Endothelial cell of umbilical vein (primary cell): ENCODE measurements at regions not wholly inside any gene's neighbourhood (a gene's known extent, or its start where the extent isn't known, plus 50 kb on each side); places are given as distances from the start of the nearest gene placed in this dataset.

Source experiments
- BruUV-seq: library from RNA; stranded (reverse); fragments of 400-500 nt; replicated peaks from 2 replicates; lab custom pipeline; 2021; lab: Mats Ljungman, UMichigan
- CTCF ChIA-PET: fragments of 300-600, 350-600 bp; sonication (Branson Sonifier 250); formaldehyde crosslinking; loops from one replicate; lab custom pipeline; 2021; ENCODE audit warnings: antibody characterized with exemption, inconsistent platforms; lab: Charles Lee
- POLR2A ChIA-PET: fragments of 300-600, 350-600 bp; sonication (Branson Sonifier 250); formaldehyde crosslinking; loops from one replicate; lab custom pipeline; 2021; ENCODE audit warnings: antibody characterized with exemption, inconsistent platforms; lab: Charles Lee
- DNase-seq: peaks from one replicate; pipeline ENCODE4 v3.0.0-alpha.2; 2011; ENCODE audit warnings: low read depth, low spot score
- FAIRE-seq: peaks from 2 replicates; lab custom pipeline; 2011; peaks lifted over from hg19 to GRCh38; lab: Jason Lieb, UNC
- H2AFZ ChIP-seq: 2 replicates; pipeline ENCODE4 v1.6.0; 2012; ENCODE audit warnings: low read depth, low read length, control low read depth, inconsistent platforms
- H3K27ac ChIP-seq: 2 replicates; pipeline ENCODE4 v1.5.1; 2011; ENCODE audit warnings: low read depth, mild to moderate bottlenecking, control low read depth, low read length, moderate library complexity; ENCODE audit not compliant: insufficient read depth
- H3K27me3 ChIP-seq, 2 experiments: 2 replicates each; pipeline versions ENCODE4 v1.6.0 to v1.6.1; 2011; ENCODE audit warnings: low read length in 2 of 2, mixed read lengths in 1 of 2; ENCODE audit not compliant: control insufficient read depth in 2 of 2, insufficient read depth in 2 of 2
- H3K36me3 ChIP-seq, 2 experiments: 2 replicates in 1 of 2; 3 replicates in 1 of 2; pipeline ENCODE4 v1.5.1; 2011; ENCODE audit warnings: low read length in 2 of 2, mild to moderate bottlenecking in 1 of 2, moderate library complexity in 1 of 2; ENCODE audit not compliant: control insufficient read depth in 2 of 2, insufficient read depth in 2 of 2; ENCODE audit errors: extremely low read depth in 1 of 2
- H3K4me1 ChIP-seq: 3 replicates; pipeline ENCODE4 v1.5.1; 2011; ENCODE audit warnings: mild to moderate bottlenecking, low read length; ENCODE audit not compliant: control insufficient read depth, insufficient read depth; ENCODE audit errors: extremely low read depth
- H3K4me2 ChIP-seq: 2 replicates; pipeline ENCODE4 v1.6.1; 2011; ENCODE audit warnings: low read length, control low read depth, mixed read lengths; ENCODE audit not compliant: insufficient read depth
- H3K4me3 ChIP-seq, 3 experiments: fragments of 200-600 bp in 1 of 3; sonication (generic), shearing (Covaris generic) in 1 of 3; replicated peaks in 1 of 3; 2 replicates each; pipeline ENCODE4 v1.5.1; 2011 to 2016; ENCODE audit warnings: control low read depth in 3 of 3, low read length in 3 of 3, mild to moderate bottlenecking in 2 of 3, inconsistent platforms in 1 of 3, low read depth in 1 of 3, moderate library complexity in 1 of 3; ENCODE audit not compliant: insufficient read depth in 1 of 3
- H3K79me2 ChIP-seq: 2 replicates; pipeline ENCODE4 v1.6.0; 2012; ENCODE audit warnings: low read length, inconsistent platforms; ENCODE audit not compliant: control insufficient read depth, insufficient read depth
- H3K9ac ChIP-seq: replicated peaks from 2 replicates; pipeline ENCODE3; 2011; ENCODE audit warnings: low read length, control low read depth; ENCODE audit not compliant: insufficient read depth; ENCODE audit errors: extremely low read depth
- H3K9me1 ChIP-seq: replicated peaks from 3 replicates; pipeline ENCODE4 v1.6.0; 2011; ENCODE audit warnings: mild to moderate bottlenecking, low read length; ENCODE audit not compliant: control insufficient read depth, insufficient read depth; ENCODE audit errors: extremely low read depth
- H3K9me3 ChIP-seq: replicated peaks from 2 replicates; pipeline ENCODE4 v1.5.1; 2012; ENCODE audit warnings: low read length, inconsistent platforms; ENCODE audit not compliant: control insufficient read depth, insufficient read depth
- H4K20me1 ChIP-seq: replicated peaks from 2 replicates; pipeline ENCODE3; 2011; ENCODE audit warnings: mild to moderate bottlenecking, low read length; ENCODE audit not compliant: control insufficient read depth, insufficient read depth; ENCODE audit errors: extremely low read depth
- EZH2 ChIP-seq: IDR thresholded peaks from 2 replicates; pipeline ENCODE4 v1.6.1; 2012; ENCODE audit warnings: borderline replicate concordance, low read depth, mild to moderate bottlenecking, moderate library complexity, low read length, inconsistent platforms; ENCODE audit not compliant: severe bottlenecking
- FOS ChIP-seq: IDR thresholded peaks from 2 replicates; pipeline ENCODE4 v1.6.1; 2011; ENCODE audit warnings: mild to moderate bottlenecking, low read length, moderate library complexity, borderline replicate concordance; ENCODE audit not compliant: insufficient read depth
- GATA2 ChIP-seq: IDR thresholded peaks from 2 replicates; pipeline ENCODE4 v1.7.0; 2011; ENCODE audit warnings: low read depth, mild to moderate bottlenecking, moderate library complexity, mixed read lengths, low read length; ENCODE audit not compliant: insufficient read length, insufficient read depth
- JUN ChIP-seq: IDR thresholded peaks from 2 replicates; pipeline ENCODE4 v1.6.1; 2011; ENCODE audit warnings: borderline replicate concordance, low read depth; ENCODE audit not compliant: insufficient read length, insufficient read depth
- MYC ChIP-seq: IDR thresholded peaks from one replicate; pipeline ENCODE4 v1.6.1; 2011; ENCODE audit warnings: mild to moderate bottlenecking, low read depth, low read length
- POLR2A ChIP-seq: IDR thresholded peaks from 2 replicates; pipeline ENCODE4 v1.6.1; 2012; ENCODE audit warnings: low read depth, mild to moderate bottlenecking, control low read depth, low read length
- POLR2AphosphoS5 ChIP-seq: IDR thresholded peaks from 2 replicates; pipeline ENCODE4 v1.6.1; 2012; ENCODE audit warnings: low read depth, mild to moderate bottlenecking, control low read depth, low read length, moderate library complexity; ENCODE audit not compliant: insufficient read depth
- dilution Hi-C: fragments of 300-500 bp; cut with MboI; formaldehyde crosslinking; loops from one replicate; pipeline ENCODE4 v1.15.0; 2019; ENCODE audit warnings: low sequenced_read_pairs; ENCODE audit not compliant: extremely low pct_ligation_motif_present
- intact Hi-C: fragments of 100-400 bp; cut with micrococcal nuclease; formaldehyde crosslinking; loops from one replicate; pipeline ENCODE4 v1.10.0; 2022
- TF ChIP-seq, protein P1 (sequence below), 2 donors: IDR thresholded peaks; 1 replicate in 1 of 2; 2 replicates in 1 of 2; pipeline ENCODE4 v1.5.1; 2011; ENCODE audit warnings: low read length in 2 of 2, mild to moderate bottlenecking in 2 of 2, moderate library complexity in 2 of 2, control low read depth in 1 of 2, inconsistent platforms in 1 of 2, low read depth in 1 of 2; ENCODE audit not compliant: insufficient read depth in 1 of 2; ENCODE audit errors: extremely low read depth in 1 of 2
- TF ChIP-seq, protein P2 (sequence below): IDR thresholded peaks from 2 replicates; pipeline ENCODE4 v1.6.1; 2011; ENCODE audit not compliant: insufficient read depth, insufficient read length

DNA sequence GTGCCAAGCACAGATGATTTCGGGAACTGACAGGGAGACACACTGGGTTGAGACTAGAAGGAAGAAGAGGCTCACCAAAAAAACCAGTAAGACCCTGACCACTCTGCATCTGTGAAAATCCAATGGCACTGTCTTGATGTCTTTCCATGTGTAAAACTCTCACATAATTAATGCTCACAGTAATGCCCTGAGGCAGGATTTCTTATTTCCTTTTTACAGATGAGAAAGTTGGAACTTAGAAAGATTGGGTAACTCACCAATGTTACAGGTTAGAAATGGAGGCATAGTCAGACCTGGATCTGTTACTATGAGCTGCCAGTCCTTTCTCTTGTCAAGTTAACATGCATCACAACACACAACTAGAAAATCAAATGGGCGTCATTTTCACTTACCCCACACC lies 151.0 kb upstream of the MCHR2 start:
- Histone ChIP-seq H4K20me1 (no peaks in the 10 kb centered on the region), H3K9me3 (no peaks in the 10 kb centered on the region), H2AFZ (no peak overlapping the region), H3K9me1 (no peaks in the 10 kb centered on the region), H3K4me3 (no peak overlapping the region), H3K9ac (no peak overlapping the region), H3K4me1 (no peaks in the 10 kb centered on the region), H3K4me2 (no peak overlapping the region), H3K27ac (no peak overlapping the region), H3K36me3 (no peaks in the 10 kb centered on the region), H3K79me2 (no peaks in the 10 kb centered on the region), H3K27me3 (peaks cover 0 to 1% of the 10 kb centered on the region in 2 experiments)
- dilution Hi-C loops, result no loop called here
- FAIRE-seq, result no peak
- no peak for TF ChIP-seq JUN
- no peak for TF ChIP-seq EZH2
- no peak for TF ChIP-seq POLR2AphosphoS5
- TF ChIP-seq, protein P1, sequence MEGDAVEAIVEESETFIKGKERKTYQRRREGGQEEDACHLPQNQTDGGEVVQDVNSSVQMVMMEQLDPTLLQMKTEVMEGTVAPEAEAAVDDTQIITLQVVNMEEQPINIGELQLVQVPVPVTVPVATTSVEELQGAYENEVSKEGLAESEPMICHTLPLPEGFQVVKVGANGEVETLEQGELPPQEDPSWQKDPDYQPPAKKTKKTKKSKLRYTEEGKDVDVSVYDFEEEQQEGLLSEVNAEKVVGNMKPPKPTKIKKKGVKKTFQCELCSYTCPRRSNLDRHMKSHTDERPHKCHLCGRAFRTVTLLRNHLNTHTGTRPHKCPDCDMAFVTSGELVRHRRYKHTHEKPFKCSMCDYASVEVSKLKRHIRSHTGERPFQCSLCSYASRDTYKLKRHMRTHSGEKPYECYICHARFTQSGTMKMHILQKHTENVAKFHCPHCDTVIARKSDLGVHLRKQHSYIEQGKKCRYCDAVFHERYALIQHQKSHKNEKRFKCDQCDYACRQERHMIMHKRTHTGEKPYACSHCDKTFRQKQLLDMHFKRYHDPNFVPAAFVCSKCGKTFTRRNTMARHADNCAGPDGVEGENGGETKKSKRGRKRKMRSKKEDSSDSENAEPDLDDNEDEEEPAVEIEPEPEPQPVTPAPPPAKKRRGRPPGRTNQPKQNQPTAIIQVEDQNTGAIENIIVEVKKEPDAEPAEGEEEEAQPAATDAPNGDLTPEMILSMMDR (IDR thresholded peaks at IDR 0.05; ENCODE audit: extremely low read depth in 1 of 2, insufficient read depth in 1 of 2, low read depth in 1 of 2, low read length in 2 of 2), result no peak
- BruUV-seq, result no TSS peak
- intact Hi-C loops, result no loop called here
- DNase-seq, result no peak
- ChIA-PET CTCF (no interaction called here), POLR2A (no interaction called here)

- Histone ChIP-seq H3K4me2 (no peak overlapping the region), H3K9ac (no peak overlapping the region), H3K27me3 (no peaks in the 10 kb centered on the region), H3K79me2 (no peaks in the 10 kb centered on the region), H3K36me3 (no peaks in the 10 kb centered on the region), H2AFZ (no peak overlapping the region), H3K9me1 (no peaks in the 10 kb centered on the region), H3K4me3 (no peak overlapping the region), H3K27ac (no peak overlapping the region), H4K20me1 (no peaks in the 10 kb centered on the region), H3K4me1 (peaks cover 9% of the 10 kb centered on the region), H3K9me3 (no peaks in the 10 kb centered on the region)
- no TSS peak for BruUV-seq
- ChIA-PET CTCF (interaction anchor here (0.8 to 1.1 kb wide), 2 partner anchors 22 to 39 kb away, joined by 3 read pairs; no protein-coding TSS in a partner anchor), POLR2A (no interaction called here)
- intact Hi-C loops, result no loop called here
- TF ChIP-seq, protein P2, sequence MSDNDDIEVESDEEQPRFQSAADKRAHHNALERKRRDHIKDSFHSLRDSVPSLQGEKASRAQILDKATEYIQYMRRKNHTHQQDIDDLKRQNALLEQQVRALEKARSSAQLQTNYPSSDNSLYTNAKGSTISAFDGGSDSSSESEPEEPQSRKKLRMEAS, result no peak
- no peak for TF ChIP-seq FOS
- TF ChIP-seq POLR2AphosphoS5, result no peak
- TF ChIP-seq POLR2A, result no peak
- no peak for TF ChIP-seq JUN
- TF ChIP-seq GATA2, result no peak
- no peak for TF ChIP-seq MYC
- no peak for TF ChIP-seq EZH2
- TF ChIP-seq, protein P1 (IDR thresholded peaks at IDR 0.05; ENCODE audit: extremely low read depth in 1 of 2, insufficient read depth in 1 of 2, low read depth in 1 of 2, low read length in 2 of 2), result no peak
- no peak for FAIRE-seq
- dilution Hi-C loops, result no loop called here
- DNase-seq, result no peak
Measured at GRCh38 chr6:100138346-100139022, 144.5 kb upstream of the MCHR2 start.
